ENCODE measurements at regions not wholly inside any gene's neighbourhood (a gene's known extent, or its start where the extent isn't known, plus 50 kb on each side); places are given as distances from the start of the nearest gene placed in this dataset.

- DNase-seq = no peak
Measured at GRCh38 chr15:91476861-91477260, 376.6 kb upstream of the SLCO3A1 start.

GRCh38 chr15:91478717-91479191 is 374.8 kb upstream of the SLCO3A1 start:
- no peak for DNase-seq

- no peak for DNase-seq
Measured at GRCh38 chr15:91480426-91480825, 373.1 kb upstream of the SLCO3A1 start.

GRCh38 chr15:91482799-91483198 is 370.7 kb upstream of the SLCO3A1 start:
- no peak for DNase-seq

GRCh38 chr15:91484141-91484540 is 369.4 kb upstream of the SLCO3A1 start:
- peak; percentile 96 for DNase-seq

GRCh38 chr15:91488452-91488851 is 365.1 kb upstream of the SLCO3A1 start:
- no peak for DNase-seq

GRCh38 chr15:91490211-91490610 is 363.3 kb upstream of the SLCO3A1 start:
- DNase-seq = no peak

GRCh38 chr15:91491101-91491950 is 362.2 kb upstream of the SLCO3A1 start:
- no peak for DNase-seq

GRCh38 chr15:91496754-91497691 is 356.5 kb upstream of the SLCO3A1 start:
- no peak for DNase-seq

- DNase-seq = no peak
Measured at GRCh38 chr15:91498046-91498748, 355.3 kb upstream of the SLCO3A1 start.

- no peak for DNase-seq
Measured at GRCh38 chr15:91498749-91499062, 354.8 kb upstream of the SLCO3A1 start.

GRCh38 chr15:91499774-91500383 is 353.6 kb upstream of the SLCO3A1 start:
- DNase-seq = no peak

GRCh38 chr15:91508633-91509032 is 344.9 kb upstream of the SLCO3A1 start:
- no peak for DNase-seq

GRCh38 chr15:91514147-91514546 is 339.4 kb upstream of the SLCO3A1 start:
- DNase-seq = no peak

GRCh38 chr15:91515188-91515754 is 338.2 kb upstream of the SLCO3A1 start:
- no peak for DNase-seq

GRCh38 chr15:91516866-91517265 is 336.6 kb upstream of the SLCO3A1 start:
- DNase-seq = no peak

GRCh38 chr15:91517491-91518200 is 335.9 kb upstream of the SLCO3A1 start:
- DNase-seq = no peak

- DNase-seq = no peak
Measured at GRCh38 chr15:91520850-91521249, 332.7 kb upstream of the SLCO3A1 start.

- peak; percentile 65 for DNase-seq
Measured at GRCh38 chr15:91521548-91521947, 332.0 kb upstream of the SLCO3A1 start.

GRCh38 chr15:91521996-91522395 is 331.5 kb upstream of the SLCO3A1 start:
- no peak for DNase-seq

- peak; percentile 13 for DNase-seq
Measured at GRCh38 chr15:91522605-91523332, 330.7 kb upstream of the SLCO3A1 start.
